B cell (primary cell): ENCODE measurements at regions not wholly inside any gene's neighbourhood (a gene's known extent, or its start where the extent isn't known, plus 50 kb on each side); places are given as distances from the start of the nearest gene placed in this dataset.

ENCODE experiments used
- ATAC-seq: fragments of 200-7000 bp; cut with Tn5 transposase; one replicate; pipeline ENCODE4 v1.10.0; 2021; ENCODE audit warnings: low read depth, mild to moderate bottlenecking, moderate number of reproducible peaks, moderate library complexity
- CTCF ChIA-PET: fragments of 350-600 bp; sonication (Branson Sonifier 250); formaldehyde crosslinking; loops from one replicate; lab custom pipeline; 2021; ENCODE audit warnings: antibody characterized with exemption, inconsistent platforms; lab: Charles Lee
- POLR2A ChIA-PET: fragments of 350-600 bp; sonication (Branson Sonifier 250); formaldehyde crosslinking; loops from one replicate; lab custom pipeline; 2021; ENCODE audit warnings: antibody characterized with exemption; lab: Charles Lee
- DNase-seq: peaks from one replicate; pipeline ENCODE4 v3.0.0; 2013
- H2AFZ ChIP-seq: 2 replicates; pipeline ENCODE4 v1.6.1; 2012; ENCODE audit warnings: mild to moderate bottlenecking, low read depth, low read length; ENCODE audit not compliant: insufficient read depth, poor library complexity, severe bottlenecking
- H3K27ac ChIP-seq, 2 donors: 1 replicate in 1 of 2; 2 replicates in 1 of 2; pipeline ENCODE4 v1.5.1; 2012 to 2013; ENCODE audit warnings: low read length in 2 of 2, mild to moderate bottlenecking in 2 of 2, moderate library complexity in 1 of 2
- H3K27me3 ChIP-seq, 4 experiments: fragments of 200-600 bp in 1 of 4; sonication (generic) in 1 of 4; replicated peaks in 1 of 4; 1 replicate in 2 of 4; 2 replicates in 2 of 4; pipeline versions ENCODE4 v1.6.1 to v1.7.0; 2013 to 2016; ENCODE audit warnings: low read length in 3 of 4, mild to moderate bottlenecking in 2 of 4, mixed read lengths in 1 of 4, moderate library complexity in 1 of 4; ENCODE audit not compliant: insufficient read depth in 4 of 4, control insufficient read depth in 3 of 4; ENCODE audit errors: control extremely low read depth in 1 of 4
- H3K36me3 ChIP-seq, 2 experiments: replicated peaks in 1 of 2; 1 replicate in 1 of 2; 2 replicates in 1 of 2; pipeline versions ENCODE4 v1.6.1 to v1.7.1; 2013; ENCODE audit warnings: low read length in 1 of 2; ENCODE audit not compliant: insufficient read depth in 2 of 2, control insufficient read depth in 1 of 2; ENCODE audit errors: control extremely low read depth in 1 of 2, extremely low read depth in 1 of 2
- H3K4me1 ChIP-seq, 2 donors: fragments of 200-600 bp in 1 of 2; sonication (generic) in 1 of 2; 1 replicate in 1 of 2; 2 replicates in 1 of 2; pipeline versions ENCODE4 v1.5.1 to v1.6.1; 2013 to 2017; ENCODE audit warnings: low read length in 2 of 2; ENCODE audit not compliant: control insufficient read depth in 2 of 2, insufficient read depth in 2 of 2
- H3K4me2 ChIP-seq: replicated peaks from 2 replicates; pipeline ENCODE3; 2012; ENCODE audit warnings: mild to moderate bottlenecking, low read depth, low read length; ENCODE audit not compliant: poor library complexity, severe bottlenecking
- H3K4me3 ChIP-seq, 5 experiments: fragments of 200-600 bp in 1 of 5; sonication (generic) in 1 of 5; 1 replicate in 3 of 5; 2 replicates in 2 of 5; pipeline versions ENCODE4 v1.5.1 to v1.7.0; 2011 to 2016; ENCODE audit warnings: low read length in 4 of 5, mild to moderate bottlenecking in 4 of 5, low read depth in 2 of 5, control low read depth in 1 of 5, moderate library complexity in 1 of 5; ENCODE audit not compliant: insufficient read depth in 1 of 5; ENCODE audit errors: control extremely low read depth in 1 of 5, extremely low read depth in 1 of 5
- H3K79me2 ChIP-seq: fragments of 200-600 bp; sonication (generic); one replicate; pipeline ENCODE4 v1.6.0; 2016; ENCODE audit warnings: low read length; ENCODE audit not compliant: control insufficient read depth, insufficient read depth
- H3K9ac ChIP-seq: fragments of 200-600 bp; sonication (generic); 2 replicates; pipeline ENCODE4 v1.6.1; 2017; ENCODE audit warnings: mild to moderate bottlenecking, low read length, moderate library complexity
- H3K9me3 ChIP-seq, 3 donors: one replicate each; pipeline versions ENCODE4 v1.6.1 to v1.7.1; 2013; ENCODE audit warnings: low read length in 2 of 3; ENCODE audit not compliant: control insufficient read depth in 2 of 3, insufficient read depth in 1 of 3; ENCODE audit errors: control extremely low read depth in 1 of 3
- H4K20me1 ChIP-seq: 2 replicates; pipeline ENCODE4 v1.6.0; 2012; ENCODE audit warnings: mild to moderate bottlenecking, low read length; ENCODE audit not compliant: insufficient read depth, control insufficient read depth, poor library complexity, severe bottlenecking
- H3K27ac Mint-ChIP-seq: one replicate; pipeline ENCODE4 v1.8.0; 2021; ENCODE audit warnings: mixed read lengths
- H3K27me3 Mint-ChIP-seq: one replicate; pipeline ENCODE4 v1.8.0; 2021; ENCODE audit warnings: mixed read lengths
- H3K4me1 Mint-ChIP-seq: one replicate; pipeline ENCODE4 v1.8.0; 2021; ENCODE audit warnings: mixed read lengths
- H3K4me3 Mint-ChIP-seq: one replicate; pipeline ENCODE4 v1.8.0; 2021; ENCODE audit warnings: mixed read lengths
- H3K9me3 Mint-ChIP-seq: one replicate; pipeline ENCODE4 v1.8.0; 2022; ENCODE audit warnings: mixed read lengths; ENCODE audit not compliant: insufficient read depth
- EZH2 ChIP-seq: IDR thresholded peaks from 2 replicates; pipeline ENCODE4 v1.6.1; 2012; ENCODE audit warnings: borderline replicate concordance, low read depth, mild to moderate bottlenecking, moderate library complexity, low read length; ENCODE audit not compliant: insufficient read depth, poor library complexity, severe bottlenecking
- WGBS: methylation state at CpG from one replicate; pipeline ENCODE4 v1.1.5; 2013; ENCODE audit warnings: missing lambda C conversion rate; ENCODE audit not compliant: insufficient coverage; 5-methylcytosine and 5-hydroxymethylcytosine counted together
- intact Hi-C: fragments of 100-400 bp; cut with micrococcal nuclease; formaldehyde crosslinking; loops from one replicate; pipeline ENCODE4 v1.10.0; 2022
- TF ChIP-seq, protein P1 (sequence below): fragments of 200-600 bp; IDR thresholded peaks from one replicate; pipeline ENCODE4 v1.8.0; 2022; ENCODE audit warnings: antibody characterized with exemption, mild to moderate bottlenecking

DNA sequence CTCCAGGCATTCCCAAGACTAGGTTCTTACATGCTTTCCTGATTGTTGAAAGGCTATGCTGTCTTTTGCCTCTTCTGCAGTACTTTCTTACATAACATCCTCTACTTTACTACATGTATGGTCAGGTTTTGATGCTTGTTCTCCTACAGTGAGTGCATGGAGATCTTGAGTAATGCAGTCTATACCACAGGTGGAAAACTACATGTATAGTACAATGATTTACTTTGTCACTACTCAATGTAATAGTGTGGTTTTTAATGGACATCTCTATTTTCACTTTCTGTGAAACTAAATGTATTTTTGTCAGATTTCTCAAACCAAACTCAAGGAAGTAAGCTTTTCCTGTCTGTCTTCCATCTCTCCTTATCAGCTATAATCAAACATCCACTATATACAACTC, 657.0 kb downstream of the TUSC7 start:
- no peak for DNase-seq
- H2AFZ ChIP-seq = no peak overlapping the region
- POLR2A ChIA-PET = no interaction called here
- peaks cover 6% of the 10 kb centered on the region for H3K9me3 Mint-ChIP-seq
- H3K79me2 ChIP-seq = no peaks in the 10 kb centered on the region
- H3K9me3 ChIP-seq = no peaks in the 10 kb centered on the region
- intact Hi-C loops = no loop called here
- CTCF ChIA-PET = no interaction called here
- no peak overlapping the region for H3K27ac Mint-ChIP-seq
- ATAC-seq = no peak
- H3K9ac ChIP-seq = no peak overlapping the region
- no peak overlapping the region for H3K27ac ChIP-seq
- TF ChIP-seq, protein P1, sequence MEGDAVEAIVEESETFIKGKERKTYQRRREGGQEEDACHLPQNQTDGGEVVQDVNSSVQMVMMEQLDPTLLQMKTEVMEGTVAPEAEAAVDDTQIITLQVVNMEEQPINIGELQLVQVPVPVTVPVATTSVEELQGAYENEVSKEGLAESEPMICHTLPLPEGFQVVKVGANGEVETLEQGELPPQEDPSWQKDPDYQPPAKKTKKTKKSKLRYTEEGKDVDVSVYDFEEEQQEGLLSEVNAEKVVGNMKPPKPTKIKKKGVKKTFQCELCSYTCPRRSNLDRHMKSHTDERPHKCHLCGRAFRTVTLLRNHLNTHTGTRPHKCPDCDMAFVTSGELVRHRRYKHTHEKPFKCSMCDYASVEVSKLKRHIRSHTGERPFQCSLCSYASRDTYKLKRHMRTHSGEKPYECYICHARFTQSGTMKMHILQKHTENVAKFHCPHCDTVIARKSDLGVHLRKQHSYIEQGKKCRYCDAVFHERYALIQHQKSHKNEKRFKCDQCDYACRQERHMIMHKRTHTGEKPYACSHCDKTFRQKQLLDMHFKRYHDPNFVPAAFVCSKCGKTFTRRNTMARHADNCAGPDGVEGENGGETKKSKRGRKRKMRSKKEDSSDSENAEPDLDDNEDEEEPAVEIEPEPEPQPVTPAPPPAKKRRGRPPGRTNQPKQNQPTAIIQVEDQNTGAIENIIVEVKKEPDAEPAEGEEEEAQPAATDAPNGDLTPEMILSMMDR = no peak
- no peak for TF ChIP-seq EZH2
- H3K36me3 ChIP-seq = no peaks in the 10 kb centered on the region
- no peak overlapping the region for H3K4me2 ChIP-seq
- H3K4me3 ChIP-seq = no peak overlapping the region
- no peaks in the 10 kb centered on the region for H4K20me1 ChIP-seq
- no peaks in the 10 kb centered on the region for H3K4me1 Mint-ChIP-seq
- H3K27me3 ChIP-seq = no peaks in the 10 kb centered on the region
- no peaks in the 10 kb centered on the region for H3K27me3 Mint-ChIP-seq
- H3K4me1 ChIP-seq = no peaks in the 10 kb centered on the region
- no peak overlapping the region for H3K4me3 Mint-ChIP-seq

DNA sequence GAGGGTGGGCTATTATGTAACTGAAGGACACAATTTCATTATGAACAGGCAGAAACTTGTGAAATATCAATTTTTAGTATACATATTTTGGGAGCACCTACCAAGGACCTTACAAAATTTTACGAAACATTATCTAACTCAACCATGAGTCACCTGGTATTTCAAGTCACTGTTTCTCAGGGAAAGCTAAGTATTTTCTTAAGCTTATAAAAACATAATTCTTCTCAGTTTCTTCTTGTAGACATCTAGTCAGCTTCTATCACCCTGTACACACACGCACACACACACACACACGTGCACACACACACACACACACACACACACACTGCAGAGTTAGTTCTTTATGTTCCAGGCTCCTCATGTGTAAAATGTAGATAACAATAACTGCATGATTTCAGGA, 658.3 kb downstream of the TUSC7 start:
- H3K4me1 ChIP-seq = no peaks in the 10 kb centered on the region
- POLR2A ChIA-PET = no interaction called here
- no peak overlapping the region for H3K4me2 ChIP-seq

More for the DNA sequence above, 658.3 kb downstream of the TUSC7 start:
- CTCF ChIA-PET = no interaction called here
- peaks cover 4% of the 10 kb centered on the region for H3K9me3 Mint-ChIP-seq
- Histone ChIP-seq H3K9me3 (no peaks in the 10 kb centered on the region), H4K20me1 (no peaks in the 10 kb centered on the region), H3K36me3 (no peaks in the 10 kb centered on the region), H3K27me3 (no peaks in the 10 kb centered on the region), H3K4me3 (no peak overlapping the region), H3K27ac (no peak overlapping the region), H3K9ac (no peak overlapping the region), H2AFZ (no peak overlapping the region), H3K79me2 (no peaks in the 10 kb centered on the region)
- no peaks in the 10 kb centered on the region for H3K27me3 Mint-ChIP-seq
- no peak for TF ChIP-seq EZH2
- TF ChIP-seq, protein P1 = no peak
- no peak for ATAC-seq
- no peaks in the 10 kb centered on the region for H3K4me1 Mint-ChIP-seq
- H3K4me3 Mint-ChIP-seq = no peak overlapping the region
- WGBS = no CpG with 5 or more reads among the region's 3 CpGs
- no peak for DNase-seq
- no peak overlapping the region for H3K27ac Mint-ChIP-seq
- intact Hi-C loops = no loop called here
